NCI-H1436 treated with DMSO at 0.1 percent for 48 hours (cell line): ENCODE measurements at regions not wholly inside any gene's neighbourhood (a gene's known extent, or its start where the extent isn't known, plus 50 kb on each side); places are given as distances from the start of the nearest gene placed in this dataset.
"Not testable (repeated sequence)": the region's sequence is repeated elsewhere in the genome, so short reads cannot be mapped to it uniquely, and the experiment has no call there.

Experiments used
- DNase-seq: peaks from one replicate; lab custom pipeline; 2025; lab: John Stamatoyannopoulos, UW

GRCh38 chr5:102154791-102155605, 141.1 kb downstream of the SLCO4C1 start:
- not testable (repeated sequence) for DNase-seq

GRCh38 chr5:102154291-102154690, 141.8 kb downstream of the SLCO4C1 start:
- DNase-seq: no peak

- DNase-seq: no peak
Observed at GRCh38 chr5:102153003-102153759, 142.9 kb downstream of the SLCO4C1 start.

- DNase-seq: no peak
Observed at GRCh38 chr5:102139029-102139428, 157.1 kb downstream of the SLCO4C1 start.

- DNase-seq: no peak
Observed at GRCh38 chr5:102138243-102138653, 157.8 kb downstream of the SLCO4C1 start.

GRCh38 chr5:102130890-102131289, 165.2 kb downstream of the SLCO4C1 start:
- no peak for DNase-seq

GRCh38 chr5:102130386-102130785, 165.7 kb downstream of the SLCO4C1 start:
- no peak for DNase-seq

GRCh38 chr5:102119252-102119651, 176.8 kb downstream of the SLCO4C1 start:
- no peak for DNase-seq

- DNase-seq: no peak
Observed at GRCh38 chr5:102115736-102116135, 180.3 kb downstream of the SLCO4C1 start.

- no peak for DNase-seq
Observed at GRCh38 chr5:102114525-102115069, 181.5 kb downstream of the SLCO4C1 start.

GRCh38 chr5:102107865-102108264, 188.2 kb downstream of the SLCO4C1 start:
- no peak for DNase-seq

GRCh38 chr5:102106599-102106998, 189.5 kb downstream of the SLCO4C1 start:
- DNase-seq: no peak

GRCh38 chr5:102099766-102100331, 196.2 kb downstream of the SLCO4C1 start:
- no peak for DNase-seq

GRCh38 chr5:102099083-102099482, 197.0 kb downstream of the SLCO4C1 start:
- DNase-seq: not testable (repeated sequence)

GRCh38 chr5:102098606-102099005, 197.5 kb downstream of the SLCO4C1 start:
- DNase-seq: not testable (repeated sequence)

GRCh38 chr5:102090770-102091169, 205.3 kb downstream of the SLCO4C1 start:
- DNase-seq: no peak

- DNase-seq: no peak
Observed at GRCh38 chr5:102089883-102090282, 206.2 kb downstream of the SLCO4C1 start.

GRCh38 chr5:102087906-102088305, 208.2 kb downstream of the SLCO4C1 start:
- no peak for DNase-seq

GRCh38 chr5:102080288-102080687, 215.8 kb downstream of the SLCO4C1 start:
- no peak for DNase-seq

- DNase-seq: no peak
Observed at GRCh38 chr5:102077920-102078319, 218.2 kb downstream of the SLCO4C1 start.

GRCh38 chr5:102069974-102070373, 226.1 kb downstream of the SLCO4C1 start:
- DNase-seq: no peak

- no peak for DNase-seq
Observed at GRCh38 chr5:102068870-102069269, 227.2 kb downstream of the SLCO4C1 start.

- peak; percentile 85 for DNase-seq
Observed at GRCh38 chr5:102049517-102049916, 246.6 kb downstream of the SLCO4C1 start.
